ENCODE measurements at regions not wholly inside any gene's neighbourhood (a gene's known extent, or its start where the extent isn't known, plus 50 kb on each side); places are given as distances from the start of the nearest gene placed in this dataset.

DNA sequence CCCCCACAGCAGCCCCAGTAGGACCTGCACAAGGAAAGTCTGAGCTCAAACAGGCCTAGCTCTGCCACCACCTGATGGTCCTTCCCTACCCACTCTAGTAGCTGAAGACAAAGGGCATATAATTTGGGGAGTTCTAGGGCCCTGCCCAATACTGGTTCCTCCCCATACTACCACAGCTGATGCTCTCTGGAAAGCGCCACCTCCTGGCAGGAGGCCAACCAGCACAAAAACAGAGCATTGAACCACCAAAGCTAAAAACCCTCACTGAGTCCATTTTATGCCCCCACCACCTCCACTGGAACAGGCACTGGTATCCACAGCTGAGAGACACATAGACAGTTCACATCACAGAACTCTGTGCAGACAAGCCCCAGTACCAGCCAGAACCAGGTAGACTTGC, 1276.8 kb downstream of the OLFM4 start:
- H3K4me1 ChIP-seq (ENCODE audit: control insufficient read depth in 3 of 3, insufficient read depth in 3 of 3, low read length in 3 of 3): no peaks in the 10 kb centered on the region

DNA sequence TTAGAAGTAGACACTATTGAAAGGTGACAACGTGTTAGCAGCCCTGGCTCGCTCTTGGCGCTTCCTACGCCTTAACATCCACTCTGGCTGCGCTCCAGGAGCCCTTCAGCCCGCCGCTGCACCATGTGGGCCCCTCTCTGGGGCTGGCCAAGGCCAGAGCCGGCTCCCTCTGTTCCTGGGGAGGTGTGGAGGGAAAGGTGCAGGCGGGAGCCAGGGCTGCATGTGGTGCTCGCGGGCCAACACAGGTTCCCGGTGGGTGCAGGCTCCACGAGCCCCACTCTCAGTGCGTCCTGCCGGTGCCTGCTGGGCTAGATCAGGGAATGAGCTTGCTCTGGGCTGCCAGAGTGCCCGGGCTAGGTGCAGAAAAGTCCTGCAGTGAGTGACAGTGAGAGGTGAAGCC, 1284.3 kb downstream of the OLFM4 start:
- no peaks in the 10 kb centered on the region for H3K36me3 ChIP-seq (ENCODE audit: control insufficient read depth in 3 of 3, insufficient read depth in 3 of 3, low read length in 3 of 3)
- no peaks in the 10 kb centered on the region for H3K4me1 ChIP-seq (ENCODE audit: control insufficient read depth in 3 of 3, insufficient read depth in 3 of 3, low read length in 3 of 3)
- H3K27me3 ChIP-seq (ENCODE audit: control insufficient read depth in 3 of 3, insufficient read depth in 3 of 3, low read length in 3 of 3): no peaks in the 10 kb centered on the region
- H3K9me3 ChIP-seq (ENCODE audit: control insufficient read depth in 3 of 3, low read length in 3 of 3): peaks cover 0 to 3% (median 2%) of the 10 kb centered on the region in 3 donors
- no peak overlapping the region for H3K4me3 ChIP-seq (ENCODE audit: low read length in 3 of 3)
- H3K27ac ChIP-seq (ENCODE audit: low read depth, low read length): no peak overlapping the region
- H3K9ac ChIP-seq (ENCODE audit: low read depth in 1 of 3, low read length in 3 of 3): no peak overlapping the region

More for the DNA sequence above, 1276.8 kb downstream of the OLFM4 start:
- Histone ChIP-seq H3K27ac (ENCODE audit: low read depth, low read length) (no peak overlapping the region), H3K4me3 (ENCODE audit: low read length in 3 of 3) (no peak overlapping the region), H3K27me3 (ENCODE audit: control insufficient read depth in 3 of 3, insufficient read depth in 3 of 3, low read length in 3 of 3) (no peaks in the 10 kb centered on the region), H3K36me3 (ENCODE audit: control insufficient read depth in 3 of 3, insufficient read depth in 3 of 3, low read length in 3 of 3) (no peaks in the 10 kb centered on the region), H3K9me3 (ENCODE audit: control insufficient read depth in 3 of 3, low read length in 3 of 3) (no peaks in the 10 kb centered on the region), H3K9ac (ENCODE audit: low read depth in 1 of 3, low read length in 3 of 3) (no peak overlapping the region)

GRCh38 chr13:54317722-54318121, 1289.1 kb downstream of the OLFM4 start:
- H3K9me3 ChIP-seq (ENCODE audit: control insufficient read depth in 3 of 3, low read length in 3 of 3): peaks cover 0 to 4% (median 0%) of the 10 kb centered on the region in 3 donors
- H3K9ac ChIP-seq (ENCODE audit: low read depth in 1 of 3, low read length in 3 of 3): no peak overlapping the region
- no peaks in the 10 kb centered on the region for H3K36me3 ChIP-seq (ENCODE audit: control insufficient read depth in 3 of 3, insufficient read depth in 3 of 3, low read length in 3 of 3)
- H3K4me1 ChIP-seq (ENCODE audit: control insufficient read depth in 3 of 3, insufficient read depth in 3 of 3, low read length in 3 of 3): no peaks in the 10 kb centered on the region
- no peak overlapping the region for H3K27ac ChIP-seq (ENCODE audit: low read depth, low read length)
- no peak overlapping the region for H3K4me3 ChIP-seq (ENCODE audit: low read length in 3 of 3)
- no peaks in the 10 kb centered on the region for H3K27me3 ChIP-seq (ENCODE audit: control insufficient read depth in 3 of 3, insufficient read depth in 3 of 3, low read length in 3 of 3)

GRCh38 chr13:54337540-54337939, 1308.9 kb downstream of the OLFM4 start:
- Histone ChIP-seq H3K9ac (ENCODE audit: low read depth in 1 of 3, low read length in 3 of 3) (no peak overlapping the region), H3K9me3 (ENCODE audit: control insufficient read depth in 3 of 3, low read length in 3 of 3) (no peaks in the 10 kb centered on the region), H3K4me1 (ENCODE audit: control insufficient read depth in 3 of 3, insufficient read depth in 3 of 3, low read length in 3 of 3) (no peaks in the 10 kb centered on the region), H3K4me3 (ENCODE audit: low read length in 3 of 3) (no peak overlapping the region), H3K36me3 (ENCODE audit: control insufficient read depth in 3 of 3, insufficient read depth in 3 of 3, low read length in 3 of 3) (no peaks in the 10 kb centered on the region), H3K27me3 (ENCODE audit: control insufficient read depth in 3 of 3, insufficient read depth in 3 of 3, low read length in 3 of 3) (no peaks in the 10 kb centered on the region), H3K27ac (ENCODE audit: low read depth, low read length) (no peak overlapping the region)

DNA sequence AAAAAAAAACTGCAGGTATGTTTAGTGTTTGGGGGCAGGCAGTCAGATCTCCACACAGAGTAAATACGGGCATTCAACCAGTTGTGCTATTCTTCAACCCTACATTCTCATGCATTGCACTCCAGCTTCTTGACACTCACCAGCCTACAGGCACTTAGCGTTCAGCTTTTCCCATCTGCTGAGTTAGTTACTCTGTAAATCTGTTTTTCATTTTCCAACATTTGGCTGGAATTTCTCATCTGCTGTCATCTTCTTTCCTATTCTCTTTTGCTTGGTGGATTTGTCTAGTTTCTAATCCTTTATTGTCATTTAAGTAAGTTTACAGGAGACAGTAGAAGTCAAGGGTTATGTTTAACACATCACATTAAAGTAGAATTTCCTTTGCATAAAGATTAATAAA, 1318.9 kb downstream of the OLFM4 start:
- H3K9me3 ChIP-seq (ENCODE audit: control insufficient read depth in 3 of 3, low read length in 3 of 3): no peaks in the 10 kb centered on the region
- H3K4me3 ChIP-seq (ENCODE audit: low read length in 3 of 3): no peak overlapping the region
- no peaks in the 10 kb centered on the region for H3K27me3 ChIP-seq (ENCODE audit: control insufficient read depth in 3 of 3, insufficient read depth in 3 of 3, low read length in 3 of 3)
- no peaks in the 10 kb centered on the region for H3K4me1 ChIP-seq (ENCODE audit: control insufficient read depth in 3 of 3, insufficient read depth in 3 of 3, low read length in 3 of 3)
- H3K9ac ChIP-seq (ENCODE audit: low read depth in 1 of 3, low read length in 3 of 3): no peak overlapping the region
- H3K27ac ChIP-seq (ENCODE audit: low read depth, low read length): no peak overlapping the region
- no peaks in the 10 kb centered on the region for H3K36me3 ChIP-seq (ENCODE audit: control insufficient read depth in 3 of 3, insufficient read depth in 3 of 3, low read length in 3 of 3)

DNA sequence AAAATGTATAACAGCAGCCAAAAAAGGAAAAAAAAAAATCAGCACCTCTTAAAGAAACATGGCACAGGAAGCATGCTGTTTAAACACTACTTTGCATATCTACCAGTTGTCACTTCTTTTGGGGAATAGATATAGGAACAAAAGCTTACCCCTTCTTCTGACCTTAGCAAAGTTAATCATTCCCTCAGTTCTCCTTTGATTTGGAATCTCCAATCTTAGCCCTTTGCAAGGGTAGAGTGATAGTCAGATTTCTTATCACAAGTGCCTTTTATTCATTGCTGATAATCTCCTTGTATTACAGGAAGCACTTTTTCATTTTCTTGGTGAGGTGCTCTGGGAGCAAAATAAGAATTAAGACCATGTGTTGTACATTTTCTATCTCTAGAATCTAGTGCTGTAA, 1327.6 kb downstream of the OLFM4 start:
- Histone ChIP-seq H3K9me3 (ENCODE audit: control insufficient read depth in 3 of 3, low read length in 3 of 3) (peaks cover 0 to 2% (median 0%) of the 10 kb centered on the region in 3 donors), H3K27ac (ENCODE audit: low read depth, low read length) (no peak overlapping the region), H3K9ac (ENCODE audit: low read depth in 1 of 3, low read length in 3 of 3) (no peak overlapping the region), H3K4me1 (ENCODE audit: control insufficient read depth in 3 of 3, insufficient read depth in 3 of 3, low read length in 3 of 3) (no peaks in the 10 kb centered on the region), H3K27me3 (ENCODE audit: control insufficient read depth in 3 of 3, insufficient read depth in 3 of 3, low read length in 3 of 3) (no peaks in the 10 kb centered on the region), H3K4me3 (ENCODE audit: low read length in 3 of 3) (no peak overlapping the region), H3K36me3 (ENCODE audit: control insufficient read depth in 3 of 3, insufficient read depth in 3 of 3, low read length in 3 of 3) (no peaks in the 10 kb centered on the region)

GRCh38 chr13:54356849-54357248, 1328.2 kb downstream of the OLFM4 start:
- H3K27me3 ChIP-seq (ENCODE audit: control insufficient read depth in 3 of 3, insufficient read depth in 3 of 3, low read length in 3 of 3): no peaks in the 10 kb centered on the region
- H3K27ac ChIP-seq (ENCODE audit: low read depth, low read length): no peak overlapping the region
- H3K36me3 ChIP-seq (ENCODE audit: control insufficient read depth in 3 of 3, insufficient read depth in 3 of 3, low read length in 3 of 3): no peaks in the 10 kb centered on the region
- H3K9ac ChIP-seq (ENCODE audit: low read depth in 1 of 3, low read length in 3 of 3): no peak overlapping the region
- peaks cover 0 to 2% (median 0%) of the 10 kb centered on the region in 3 donors for H3K9me3 ChIP-seq (ENCODE audit: control insufficient read depth in 3 of 3, low read length in 3 of 3)
- H3K4me3 ChIP-seq (ENCODE audit: low read length in 3 of 3): no peak overlapping the region
- H3K4me1 ChIP-seq (ENCODE audit: control insufficient read depth in 3 of 3, insufficient read depth in 3 of 3, low read length in 3 of 3): no peaks in the 10 kb centered on the region

- Histone ChIP-seq H3K9ac (ENCODE audit: low read depth in 1 of 3, low read length in 3 of 3) (no peak overlapping the region), H3K27ac (ENCODE audit: low read depth, low read length) (no peak overlapping the region), H3K4me3 (ENCODE audit: low read length in 3 of 3) (no peak overlapping the region), H3K4me1 (ENCODE audit: control insufficient read depth in 3 of 3, insufficient read depth in 3 of 3, low read length in 3 of 3) (no peaks in the 10 kb centered on the region), H3K27me3 (ENCODE audit: control insufficient read depth in 3 of 3, insufficient read depth in 3 of 3, low read length in 3 of 3) (no peaks in the 10 kb centered on the region), H3K36me3 (ENCODE audit: control insufficient read depth in 3 of 3, insufficient read depth in 3 of 3, low read length in 3 of 3) (no peaks in the 10 kb centered on the region), H3K9me3 (ENCODE audit: control insufficient read depth in 3 of 3, low read length in 3 of 3) (peaks cover 0 to 2% (median 0%) of the 10 kb centered on the region in 3 donors)
These were observed 1328.8 kb downstream of the OLFM4 start for GRCh38 chr13:54357284-54357933.

- Histone ChIP-seq H3K36me3 (ENCODE audit: control insufficient read depth in 3 of 3, insufficient read depth in 3 of 3, low read length in 3 of 3) (no peaks in the 10 kb centered on the region), H3K27ac (ENCODE audit: low read depth, low read length) (no peak overlapping the region), H3K27me3 (ENCODE audit: control insufficient read depth in 3 of 3, insufficient read depth in 3 of 3, low read length in 3 of 3) (no peaks in the 10 kb centered on the region), H3K4me1 (ENCODE audit: control insufficient read depth in 3 of 3, insufficient read depth in 3 of 3, low read length in 3 of 3) (no peaks in the 10 kb centered on the region), H3K9me3 (ENCODE audit: control insufficient read depth in 3 of 3, low read length in 3 of 3) (peaks cover 0 to 2% (median 0%) of the 10 kb centered on the region in 3 donors), H3K4me3 (ENCODE audit: low read length in 3 of 3) (no peak overlapping the region), H3K9ac (ENCODE audit: low read depth in 1 of 3, low read length in 3 of 3) (no peak overlapping the region)
These were observed 1332.8 kb downstream of the OLFM4 start for GRCh38 chr13:54361460-54361859.

DNA sequence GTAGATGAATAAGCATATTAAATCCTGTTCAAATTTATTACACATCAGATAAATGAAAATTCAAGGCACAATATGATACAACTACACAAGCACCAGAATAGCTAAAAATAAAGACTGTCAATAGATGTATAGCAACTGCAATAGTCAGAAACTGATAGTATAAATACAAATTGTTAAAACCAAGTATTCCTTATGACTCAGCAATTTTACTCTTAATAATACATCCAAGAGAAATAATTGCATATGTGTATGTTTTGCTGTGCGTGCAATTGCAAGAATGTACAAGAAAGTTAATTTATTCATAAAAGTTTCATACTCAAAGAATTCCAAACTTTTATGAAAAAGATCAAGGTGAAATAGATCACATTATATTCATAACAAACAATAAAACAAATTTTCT, 1338.1 kb downstream of the OLFM4 start:
- H3K9me3 ChIP-seq (ENCODE audit: control insufficient read depth in 3 of 3, low read length in 3 of 3): no peaks in the 10 kb centered on the region
- H3K4me1 ChIP-seq (ENCODE audit: control insufficient read depth in 3 of 3, insufficient read depth in 3 of 3, low read length in 3 of 3): no peaks in the 10 kb centered on the region
- H3K4me3 ChIP-seq (ENCODE audit: low read length in 3 of 3): no peak overlapping the region

More for the DNA sequence above, 1338.1 kb downstream of the OLFM4 start:
- Histone ChIP-seq H3K27ac (ENCODE audit: low read depth, low read length) (no peak overlapping the region), H3K27me3 (ENCODE audit: control insufficient read depth in 3 of 3, insufficient read depth in 3 of 3, low read length in 3 of 3) (no peaks in the 10 kb centered on the region), H3K36me3 (ENCODE audit: control insufficient read depth in 3 of 3, insufficient read depth in 3 of 3, low read length in 3 of 3) (no peaks in the 10 kb centered on the region), H3K9ac (ENCODE audit: low read depth in 1 of 3, low read length in 3 of 3) (no peak overlapping the region)

Data from skeletal muscle tissue (tissue), 3 donors.